Activated CD8-positive, alpha-beta T cell treated with anti-CD3 and anti-CD28 coated beads, Interleukin-2, amount 10 ng/mL, durations not matched to agents 7 days and 5 days (primary cell): ENCODE measurements at regions not wholly inside any gene's neighbourhood (a gene's known extent, or its start where the extent isn't known, plus 50 kb on each side); places are given as distances from the start of the nearest gene placed in this dataset.
A peak's percentile ranks its signal among the peaks of the same experiment; 100 is the strongest.

ENCODE experiments used
- ATAC-seq: fragments of 150-1000 bp; cut with Tn5 transposase; one replicate; pipeline ENCODE4 v1.10.0; 2021; ENCODE audit warnings: moderate library complexity
- CTCF ChIA-PET: fragments of 350-600 bp; sonication (Branson Sonifier 250); formaldehyde crosslinking; loops from one replicate; lab custom pipeline; 2021; ENCODE audit warnings: antibody characterized with exemption; lab: Charles Lee
- POLR2A ChIA-PET: fragments of 350-600 bp; sonication (Branson Sonifier 250); formaldehyde crosslinking; loops from one replicate; lab custom pipeline; 2021; ENCODE audit warnings: antibody characterized with exemption; lab: Charles Lee
- DNase-seq: peaks from one replicate; pipeline ENCODE4 v3.0.0-alpha.2; 2020
- H3K27ac Mint-ChIP-seq: one replicate; pipeline ENCODE4 v1.8.0; 2021; ENCODE audit warnings: mild to moderate bottlenecking, mixed read lengths
- H3K27me3 Mint-ChIP-seq: one replicate; pipeline ENCODE4 v1.8.0; 2021; ENCODE audit warnings: low read depth, mixed read lengths
- H3K36me3 Mint-ChIP-seq: one replicate; pipeline ENCODE4 v1.8.0; 2021; ENCODE audit warnings: low read depth, mixed read lengths
- H3K4me1 Mint-ChIP-seq: one replicate; pipeline ENCODE4 v1.8.0; 2021; ENCODE audit warnings: low read depth, mixed read lengths
- H3K4me3 Mint-ChIP-seq: one replicate; pipeline ENCODE4 v1.8.0; 2021; ENCODE audit warnings: mild to moderate bottlenecking, mixed read lengths
- H3K9me3 Mint-ChIP-seq: one replicate; pipeline ENCODE4 v1.8.0; 2022; ENCODE audit warnings: mixed read lengths; ENCODE audit not compliant: insufficient read depth

DNA sequence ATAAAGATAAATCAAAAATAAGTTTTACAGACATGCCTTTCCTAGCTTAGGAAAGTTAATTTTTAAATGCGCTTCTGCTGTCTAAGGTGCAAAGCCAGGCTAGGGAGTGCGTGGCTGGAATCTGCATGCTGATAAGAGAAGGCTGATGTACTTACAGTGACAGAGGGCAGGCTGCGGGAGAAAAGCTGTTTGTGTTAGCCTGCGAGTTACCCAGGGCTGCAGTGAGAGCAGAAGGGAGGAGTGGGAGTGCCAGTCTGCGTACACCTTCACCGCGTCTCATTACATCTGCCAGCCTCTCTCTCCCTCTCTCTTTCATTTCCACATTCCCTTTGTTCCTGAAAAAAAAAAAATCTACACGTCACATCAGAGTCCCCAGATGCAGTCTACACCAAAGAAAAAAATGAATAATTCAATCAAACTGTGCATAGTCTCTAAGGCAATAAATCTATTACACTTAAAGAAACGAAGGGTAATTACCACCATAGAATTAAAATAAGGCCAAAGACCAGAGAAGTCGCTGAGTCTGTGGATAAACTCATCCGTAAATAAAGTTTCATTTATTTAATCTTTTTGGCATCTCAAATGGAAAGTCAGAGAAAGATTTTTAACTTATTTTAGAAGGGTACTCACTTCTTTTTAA lies 126.4 kb upstream of the C11orf58 start:
- POLR2A ChIA-PET, result no interaction called here

DNA sequence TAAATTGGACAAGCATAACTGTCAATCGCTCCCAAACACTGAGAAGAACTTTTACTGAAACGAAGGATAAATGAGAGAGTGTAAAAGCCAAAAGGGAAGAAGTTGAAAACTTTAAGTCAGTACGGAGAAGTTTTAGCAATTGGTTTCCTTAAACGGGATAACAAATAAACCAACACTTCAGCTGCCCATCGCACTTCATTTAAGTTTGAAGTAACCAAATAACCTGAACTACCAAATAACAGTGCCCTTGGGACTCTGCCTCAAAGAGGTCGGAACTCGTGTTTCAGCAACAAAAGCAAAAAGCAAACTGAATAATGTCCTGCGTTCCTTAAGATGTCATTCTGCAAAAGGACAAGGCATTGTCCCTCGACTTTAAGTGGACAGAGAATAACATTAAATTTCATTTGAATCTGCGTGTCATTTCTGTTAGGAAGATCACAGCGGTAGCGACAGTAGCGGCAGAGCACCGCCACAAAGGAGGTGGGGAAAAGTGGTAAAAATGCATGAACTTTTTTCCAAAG lies 127.0 kb upstream of the C11orf58 start:
- Mint-ChIP-seq H3K9me3 (no peaks in the 10 kb centered on the region), H3K36me3 (peaks cover 5% of the 10 kb centered on the region), H3K27ac (no peak overlapping the region), H3K4me3 (no peak overlapping the region), H3K4me1 (peaks cover 24% of the 10 kb centered on the region), H3K27me3 (peaks cover 49% of the 10 kb centered on the region)
- ATAC-seq (no peak), DNase-seq (no peak)
- ChIA-PET POLR2A (no interaction called here), CTCF (no interaction called here)

More for the DNA sequence above, 126.4 kb upstream of the C11orf58 start:
- CTCF ChIA-PET, result interaction anchor here (0.9 to 2.8 kb wide), 2 partner anchors 8 to 10 kb away, joined by 3 to 19 read pairs; no protein-coding TSS in a partner anchor
- no peak overlapping the region for H3K27ac Mint-ChIP-seq
- H3K27me3 Mint-ChIP-seq, result peaks cover 48% of the 10 kb centered on the region
- DNase-seq, result no peak
- H3K36me3 Mint-ChIP-seq, result peaks cover 3% of the 10 kb centered on the region
- no peak overlapping the region for H3K4me3 Mint-ChIP-seq
- no peaks in the 10 kb centered on the region for H3K9me3 Mint-ChIP-seq
- ATAC-seq, result no peak
- peaks cover 21% of the 10 kb centered on the region for H3K4me1 Mint-ChIP-seq

- POLR2A ChIA-PET, result no interaction called here
- ATAC-seq (no peak), DNase-seq (no peak)
- H3K27me3 Mint-ChIP-seq, result peaks cover 53% of the 10 kb centered on the region
- H3K4me3 Mint-ChIP-seq, result no peak overlapping the region
- peaks cover 30% of the 10 kb centered on the region for H3K4me1 Mint-ChIP-seq
- CTCF ChIA-PET, result no interaction called here
- H3K27ac Mint-ChIP-seq, result no peak overlapping the region
- peaks cover 9% of the 10 kb centered on the region for H3K36me3 Mint-ChIP-seq
- H3K9me3 Mint-ChIP-seq, result no peaks in the 10 kb centered on the region
Measured at GRCh38 chr11:16610738-16611388, 127.6 kb upstream of the C11orf58 start.

DNA sequence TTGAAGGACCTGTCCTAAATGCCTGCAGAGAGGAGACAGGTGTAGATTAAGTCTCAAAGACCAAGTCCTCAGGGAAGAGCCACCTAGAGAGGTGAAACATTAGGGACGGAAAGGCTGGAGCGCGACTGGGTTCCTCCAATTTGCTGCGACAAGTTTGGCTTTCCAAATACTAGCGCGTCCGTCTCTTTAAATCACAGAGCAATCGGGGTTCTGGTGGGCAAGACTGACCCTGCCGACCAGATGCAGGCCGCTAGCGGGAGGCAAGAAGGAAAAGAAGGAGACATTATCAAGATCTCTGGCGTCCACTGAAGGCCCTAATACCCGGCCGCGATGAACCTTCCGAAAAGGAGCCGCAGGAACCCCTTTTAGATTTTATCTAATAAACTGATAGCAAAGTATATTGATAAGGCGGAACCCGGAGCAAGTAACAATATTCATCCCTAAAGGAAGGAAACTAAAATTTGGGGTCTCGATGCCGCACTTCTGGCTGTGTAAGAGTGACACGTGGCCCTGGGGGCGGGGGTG lies 128.2 kb upstream of the C11orf58 start:
- Mint-ChIP-seq H3K4me3 (no peak overlapping the region), H3K27me3 (peaks cover 56% of the 10 kb centered on the region), H3K4me1 (peaks cover 35% of the 10 kb centered on the region), H3K36me3 (peaks cover 9% of the 10 kb centered on the region), H3K9me3 (no peaks in the 10 kb centered on the region), H3K27ac (no peak overlapping the region)
- POLR2A ChIA-PET, result no interaction called here
- CTCF ChIA-PET, result no interaction called here
- ATAC-seq (no peak), DNase-seq (no peak)

DNA sequence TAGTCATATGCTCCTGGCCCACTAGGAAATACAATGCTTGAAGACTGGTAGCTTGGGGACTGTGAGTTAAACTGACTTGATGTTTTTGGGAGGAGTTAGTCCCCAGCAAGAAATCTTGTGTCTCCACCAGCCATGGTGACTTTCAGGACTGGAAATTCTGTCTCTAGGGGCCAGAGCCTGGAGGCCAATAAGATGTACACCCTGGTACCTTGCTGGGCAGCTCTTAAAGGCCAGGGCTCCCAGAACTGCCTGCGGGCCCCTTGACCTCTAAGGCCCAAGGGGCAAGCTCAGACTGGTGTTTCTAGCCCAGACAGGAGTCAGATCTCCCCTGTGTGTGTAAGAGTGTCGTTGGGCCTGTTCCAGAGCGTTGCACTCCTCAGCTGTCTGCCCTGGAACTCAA lies 128.7 kb upstream of the C11orf58 start:
- Mint-ChIP-seq H3K36me3 (peaks cover 9% of the 10 kb centered on the region), H3K27me3 (peaks cover 54% of the 10 kb centered on the region), H3K4me1 (peaks cover 37% of the 10 kb centered on the region), H3K9me3 (no peaks in the 10 kb centered on the region), H3K4me3 (no peak overlapping the region), H3K27ac (no peak overlapping the region)
- ChIA-PET POLR2A (no interaction called here), CTCF (no interaction called here)
- DNase-seq (no peak), ATAC-seq (no peak)

- H3K36me3 Mint-ChIP-seq, result peaks cover 9% of the 10 kb centered on the region
- peaks cover 27% of the 10 kb centered on the region for H3K4me1 Mint-ChIP-seq
- DNase-seq (no peak), ATAC-seq (no peak)
- H3K27me3 Mint-ChIP-seq, result peaks cover 56% of the 10 kb centered on the region
- CTCF ChIA-PET, result no interaction called here
- H3K27ac Mint-ChIP-seq, result no peak overlapping the region
- POLR2A ChIA-PET, result no interaction called here
- no peak overlapping the region for H3K4me3 Mint-ChIP-seq
- H3K9me3 Mint-ChIP-seq, result no peaks in the 10 kb centered on the region
Measured at GRCh38 chr11:16607675-16608644, 130.5 kb upstream of the C11orf58 start.

GRCh38 chr11:16606784-16607674 lies 131.4 kb upstream of the C11orf58 start:
- H3K4me3 Mint-ChIP-seq, result peak overlapping the region; percentile 64
- no peak for ATAC-seq
- peaks cover 21% of the 10 kb centered on the region for H3K4me1 Mint-ChIP-seq
- peak overlapping the region; percentile 68 for H3K27ac Mint-ChIP-seq
- peaks cover 50% of the 10 kb centered on the region for H3K27me3 Mint-ChIP-seq
- H3K9me3 Mint-ChIP-seq, result no peaks in the 10 kb centered on the region
- DNase-seq, result no peak
- POLR2A ChIA-PET, result interaction anchor here (1.2 kb wide), 1 partner anchor 132 kb away, joined by 5 read pairs; the partner anchor contains the start of gene C11orf58
- CTCF ChIA-PET, result interaction anchor here (0.9 kb wide), 1 partner anchor 13 kb away, joined by 4 read pairs; no protein-coding TSS in a partner anchor
- peaks cover 8% of the 10 kb centered on the region for H3K36me3 Mint-ChIP-seq

DNA sequence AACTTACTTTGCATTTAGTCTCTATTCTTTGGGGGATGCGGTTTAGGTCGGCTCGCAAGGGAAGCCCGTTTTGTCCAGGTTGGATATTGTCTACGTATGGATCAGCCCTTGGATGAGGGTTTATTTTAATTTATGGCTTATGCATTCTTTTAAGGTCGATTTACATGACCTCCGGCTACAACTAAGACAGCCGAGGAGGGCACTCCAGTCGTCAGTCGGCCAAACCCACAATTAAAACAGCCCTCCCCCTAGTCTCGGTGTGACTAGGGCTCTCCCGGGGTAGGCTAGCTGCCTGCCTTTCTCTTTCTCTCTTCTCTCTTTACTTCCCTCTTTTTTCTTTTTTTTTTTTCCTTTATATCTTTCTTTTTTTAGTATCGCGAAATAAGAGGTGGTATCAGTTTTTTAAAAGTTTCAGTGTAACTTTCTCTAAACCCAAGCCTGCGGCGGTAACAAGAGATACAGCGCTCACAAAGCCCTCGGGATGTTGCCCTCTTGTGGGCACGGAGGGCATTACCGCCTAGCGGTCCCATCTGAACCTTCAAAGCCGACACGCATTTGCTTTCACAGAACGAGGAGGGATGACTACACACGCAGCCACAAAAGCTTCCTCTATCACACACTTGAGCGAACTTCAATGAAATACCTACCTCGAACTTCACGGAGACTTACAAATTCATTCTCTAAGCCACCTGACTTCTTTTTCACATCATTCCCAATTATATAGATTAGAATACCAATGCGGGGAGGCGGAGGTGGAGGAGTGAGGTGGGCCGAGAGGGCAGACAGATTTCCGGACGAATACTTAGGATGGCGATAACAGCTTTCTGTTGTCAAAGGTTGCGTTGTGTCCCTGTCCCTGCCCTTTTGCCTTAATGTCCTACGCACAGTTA lies 132.3 kb upstream of the C11orf58 start:
- peaks cover 21% of the 10 kb centered on the region for H3K4me1 Mint-ChIP-seq
- DNase-seq, result peak; percentile 90
- no peaks in the 10 kb centered on the region for H3K9me3 Mint-ChIP-seq
- ATAC-seq, result peak; percentile 85
- ChIA-PET POLR2A (interaction anchor here (1.2 kb wide), 1 partner anchor 132 kb away, joined by 5 read pairs; the partner anchor contains the start of gene C11orf58), CTCF (interaction anchor here (0.9 to 3.6 kb wide), 2 partner anchors 7 to 14 kb away, joined by 4 to 19 read pairs; no protein-coding TSS in a partner anchor)
- H3K4me3 Mint-ChIP-seq, result peak overlapping the region; percentile 64
- peaks cover 41% of the 10 kb centered on the region for H3K27me3 Mint-ChIP-seq
- H3K36me3 Mint-ChIP-seq, result peaks cover 6% of the 10 kb centered on the region
- H3K27ac Mint-ChIP-seq, result peak overlapping the region; percentile 68

DNA sequence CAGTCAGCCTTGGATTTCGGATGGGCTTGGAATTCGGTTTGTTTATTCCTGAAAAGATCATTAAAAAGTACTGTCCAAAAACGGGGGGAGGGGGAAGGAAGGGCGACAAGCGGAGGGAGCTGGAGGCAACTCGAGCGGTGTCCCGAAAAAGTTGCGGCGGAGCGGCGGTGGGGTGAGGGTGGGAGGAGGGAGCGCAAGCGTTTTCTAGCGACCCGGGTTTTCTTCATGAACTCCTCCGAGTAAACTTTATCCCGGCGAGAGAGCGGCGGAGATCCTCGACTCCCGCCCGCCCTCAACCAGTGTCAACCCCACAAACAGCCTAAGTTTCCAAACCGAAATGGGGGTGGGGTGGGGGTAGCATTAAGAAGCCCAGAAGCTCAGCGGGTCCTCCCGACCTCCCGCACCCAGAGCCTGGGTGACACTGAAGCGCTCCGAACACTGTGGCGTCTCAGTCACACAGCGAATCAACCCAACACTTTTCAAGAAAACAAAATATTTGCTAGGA lies 133.0 kb upstream of the C11orf58 start:
- Mint-ChIP-seq H3K36me3 (peaks cover 6% of the 10 kb centered on the region), H3K27ac (no peak overlapping the region), H3K4me3 (peak overlapping the region; percentile 64), H3K27me3 (peaks cover 41% of the 10 kb centered on the region), H3K4me1 (peaks cover 21% of the 10 kb centered on the region), H3K9me3 (no peaks in the 10 kb centered on the region)
- POLR2A ChIA-PET, result no interaction called here
- CTCF ChIA-PET, result interaction anchor here (3.6 kb wide), 1 partner anchor 8 kb away, joined by 19 read pairs; no protein-coding TSS in a partner anchor
- DNase-seq (no peak), ATAC-seq (peak; percentile 10)
